Keratinocyte (primary cell): ENCODE measurements at regions not wholly inside any gene's neighbourhood (a gene's known extent, or its start where the extent isn't known, plus 50 kb on each side); places are given as distances from the start of the nearest gene placed in this dataset.

Experiments used
- CTCF ChIP-seq, 3 experiments: IDR thresholded peaks in 1 of 3; conservative IDR thresholded peaks in 1 of 3; optimal IDR thresholded peaks in 1 of 3; 2 replicates in 2 of 3; 3 replicates in 1 of 3; pipeline versions ENCODE3 to v1.5.1; 2011; ENCODE audit warnings: low read length in 3 of 3, mild to moderate bottlenecking in 3 of 3, moderate library complexity in 2 of 3, control low read depth in 1 of 3, inconsistent platforms in 1 of 3; ENCODE audit not compliant: insufficient read depth in 2 of 3; ENCODE audit errors: extremely low read depth in 1 of 3
- EZH2 ChIP-seq: IDR thresholded peaks from one replicate; pipeline ENCODE4 v1.6.1; 2012; ENCODE audit warnings: inconsistent platforms, mild to moderate bottlenecking, low read length, moderate library complexity

DNA sequence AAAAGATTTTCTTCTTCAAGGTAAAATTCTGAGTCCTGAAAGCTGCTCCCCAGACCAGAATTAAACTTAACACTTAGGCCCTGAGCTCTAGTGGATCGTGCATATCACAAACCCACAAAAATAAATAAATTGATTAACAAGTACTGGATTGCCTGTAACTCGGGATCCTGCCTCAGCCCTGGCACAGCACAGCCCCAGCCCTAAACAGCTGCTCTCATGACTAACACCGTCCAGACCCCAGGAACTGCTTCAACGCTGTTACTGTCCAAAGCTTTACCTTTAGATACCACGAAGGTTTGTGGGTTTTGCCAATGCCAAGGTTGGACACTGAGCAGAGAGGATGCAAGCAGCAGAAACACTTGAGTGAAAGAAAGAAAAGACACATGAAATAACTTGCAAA lies 172.5 kb downstream of the COPRS start:
- TF ChIP-seq EZH2, result no peak
- no peak for TF ChIP-seq CTCF (optimal IDR thresholded peaks at IDR 0.05 in 1 of 3, IDR thresholded peaks at IDR 0.05 in 1 of 3, conservative IDR thresholded peaks at IDR 0.05 in 1 of 3; ENCODE audit: extremely low read depth in 1 of 3, insufficient read depth in 2 of 3, low read length in 3 of 3)
